Breast epithelium (tissue), 4 donors: ENCODE measurements at regions not wholly inside any gene's neighbourhood (a gene's known extent, or its start where the extent isn't known, plus 50 kb on each side); places are given as distances from the start of the nearest gene placed in this dataset.

Source experiments
- DNase-seq, 2 donors: peaks; one replicate each; pipeline ENCODE4 v3.0.0-alpha.2; 2019; ENCODE audit warnings: low spot score in 2 of 2
- H3K27ac ChIP-seq, 2 donors: fragments of 200-600 bp; sonication (generic) in 1 of 2; one replicate each; pipeline ENCODE4 v1.5.1; 2016 to 2019; ENCODE audit warnings: mild to moderate bottlenecking in 1 of 2
- H3K27me3 ChIP-seq, 2 donors: fragments of 200-600 bp; sonication (generic) in 1 of 2; one replicate each; pipeline versions ENCODE4 v1.5.1 to v1.6.0; 2017 to 2019; ENCODE audit warnings: control low read depth in 1 of 2, mild to moderate bottlenecking in 1 of 2
- H3K36me3 ChIP-seq: fragments of 200-600 bp; one replicate; pipeline ENCODE4 v1.5.1; 2019
- H3K4me1 ChIP-seq, 2 donors: fragments of 200-600 bp; sonication (generic); one replicate each; pipeline ENCODE4 v1.5.1; 2016 to 2019; ENCODE audit warnings: control low read depth in 1 of 2
- H3K4me3 ChIP-seq, 3 donors: fragments of 200-600 bp; sonication (generic); 1 replicate in 2 of 3; 2 replicates in 1 of 3; pipeline ENCODE4 v1.5.1; 2016 to 2019; ENCODE audit warnings: mild to moderate bottlenecking in 3 of 3, moderate library complexity in 2 of 3
- H3K9me3 ChIP-seq, 2 donors: fragments of 200-600 bp; sonication (generic) in 1 of 2; one replicate each; pipeline ENCODE4 v1.5.1; 2016 to 2019; ENCODE audit warnings: control low read depth in 1 of 2
- CTCF ChIP-seq, 3 donors: fragments of 450-650 bp; IDR thresholded peaks; one replicate each; pipeline ENCODE4 v1.5.1; 2016 to 2017; ENCODE audit warnings: antibody characterized with exemption in 3 of 3, mild to moderate bottlenecking in 3 of 3, moderate library complexity in 3 of 3
- POLR2A ChIP-seq: fragments of 450-650 bp; IDR thresholded peaks from one replicate; pipeline ENCODE4 v1.6.1; 2016; ENCODE audit warnings: antibody characterized with exemption, mild to moderate bottlenecking, moderate library complexity
- POLR2AphosphoS5 ChIP-seq, 3 donors: sonication (generic); formaldehyde crosslinking; IDR thresholded peaks; one replicate each; pipeline ENCODE4 v1.6.1; 2017; ENCODE audit warnings: antibody characterized with exemption in 3 of 3
- intact Hi-C: fragments of 100-400 bp; cut with DNase I; formaldehyde crosslinking; loops from one replicate; pipeline ENCODE4 v1.15.1; 2023; ENCODE audit warnings: low total_unique reads

GRCh38 chr10:105540381-105540780 is 899.3 kb downstream of the SORCS3 start:
- Histone ChIP-seq H3K27ac (no peak overlapping the region), H3K9me3 (no peaks in the 10 kb centered on the region), H3K4me1 (no peaks in the 10 kb centered on the region), H3K4me3 (no peak overlapping the region), H3K36me3 (no peaks in the 10 kb centered on the region), H3K27me3 (no peaks in the 10 kb centered on the region)
- no peak for DNase-seq
- intact Hi-C loops: no loop called here
- TF ChIP-seq POLR2AphosphoS5 (IDR thresholded peaks at IDR 0.05) (no peak), CTCF (IDR thresholded peaks at IDR 0.05) (no peak), POLR2A (no peak)

- H3K4me1 ChIP-seq: no peaks in the 10 kb centered on the region
- no peak for TF ChIP-seq POLR2AphosphoS5 (IDR thresholded peaks at IDR 0.05)
- TF ChIP-seq CTCF (IDR thresholded peaks at IDR 0.05): no peak
- TF ChIP-seq POLR2A: no peak
- H3K36me3 ChIP-seq: no peaks in the 10 kb centered on the region
- H3K27ac ChIP-seq: no peak overlapping the region
- no peak overlapping the region for H3K4me3 ChIP-seq
- no peaks in the 10 kb centered on the region for H3K27me3 ChIP-seq
- no peak for DNase-seq
- intact Hi-C loops: no loop called here
- peaks cover 0 to 2% of the 10 kb centered on the region in 2 donors for H3K9me3 ChIP-seq
Observed at GRCh38 chr10:105538874-105539273, 897.8 kb downstream of the SORCS3 start.

- Histone ChIP-seq H3K36me3 (no peaks in the 10 kb centered on the region), H3K27me3 (no peaks in the 10 kb centered on the region), H3K27ac (no peak overlapping the region), H3K4me1 (no peaks in the 10 kb centered on the region), H3K9me3 (peaks cover 0 to 13% of the 10 kb centered on the region in 2 donors), H3K4me3 (no peak overlapping the region)
- intact Hi-C loops: no loop called here
- DNase-seq: no peak
- no peak for TF ChIP-seq POLR2AphosphoS5 (IDR thresholded peaks at IDR 0.05)
- no peak for TF ChIP-seq POLR2A
- no peak for TF ChIP-seq CTCF (IDR thresholded peaks at IDR 0.05)
Observed at GRCh38 chr10:105535478-105535877, 894.4 kb downstream of the SORCS3 start.

GRCh38 chr10:105534086-105534485 is 893.0 kb downstream of the SORCS3 start:
- H3K4me1 ChIP-seq: no peaks in the 10 kb centered on the region
- no peak overlapping the region for H3K27ac ChIP-seq
- H3K36me3 ChIP-seq: no peaks in the 10 kb centered on the region
- no peak overlapping the region for H3K4me3 ChIP-seq
- TF ChIP-seq POLR2AphosphoS5 (IDR thresholded peaks at IDR 0.05) (no peak), POLR2A (no peak)
- H3K9me3 ChIP-seq: peaks cover 0 to 13% of the 10 kb centered on the region in 2 donors
- no peaks in the 10 kb centered on the region for H3K27me3 ChIP-seq
- intact Hi-C loops: no loop called here
- no peak for DNase-seq

GRCh38 chr10:105516511-105516910 is 875.4 kb downstream of the SORCS3 start:
- Histone ChIP-seq H3K36me3 (no peaks in the 10 kb centered on the region), H3K27ac (no peak overlapping the region), H3K9me3 (no peaks in the 10 kb centered on the region), H3K4me1 (no peaks in the 10 kb centered on the region), H3K27me3 (no peaks in the 10 kb centered on the region), H3K4me3 (no peak overlapping the region)
- TF ChIP-seq POLR2AphosphoS5 (IDR thresholded peaks at IDR 0.05) (no peak), CTCF (IDR thresholded peaks at IDR 0.05) (no peak), POLR2A (no peak)
- intact Hi-C loops: no loop called here
- DNase-seq: no peak

- Histone ChIP-seq H3K36me3 (no peaks in the 10 kb centered on the region), H3K27me3 (no peaks in the 10 kb centered on the region), H3K4me3 (no peak overlapping the region), H3K4me1 (no peaks in the 10 kb centered on the region), H3K9me3 (no peaks in the 10 kb centered on the region), H3K27ac (no peak overlapping the region)
- intact Hi-C loops: no loop called here
- DNase-seq: no peak
- TF ChIP-seq POLR2AphosphoS5 (IDR thresholded peaks at IDR 0.05) (no peak), POLR2A (no peak), CTCF (IDR thresholded peaks at IDR 0.05) (no peak)
Observed at GRCh38 chr10:105514106-105514505, 873.0 kb downstream of the SORCS3 start.
